ENCODE measurements at regions not wholly inside any gene's neighbourhood (a gene's known extent, or its start where the extent isn't known, plus 50 kb on each side); places are given as distances from the start of the nearest gene placed in this dataset.

DNA sequence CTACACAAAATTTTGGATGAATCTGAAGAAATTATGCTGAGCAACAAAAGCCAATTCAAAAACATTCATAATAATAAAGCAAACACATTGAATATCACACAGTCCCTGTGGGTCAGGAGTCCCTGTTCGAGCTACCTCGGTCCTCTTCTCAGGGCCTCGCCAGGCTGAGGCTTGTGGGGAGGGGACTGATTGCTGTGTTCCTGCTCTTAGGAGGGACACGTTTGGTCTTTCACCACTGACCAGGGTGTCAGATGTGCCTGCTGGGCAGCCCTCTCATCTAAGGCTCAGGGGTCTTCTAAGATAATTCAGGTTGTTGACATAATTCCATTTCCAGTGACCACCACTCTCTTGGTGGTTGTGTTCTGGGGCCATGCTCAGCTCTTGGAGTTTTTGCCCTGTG is 233.8 kb upstream of the PPP2R2D start:
- Histone ChIP-seq H3K9me3 (peaks cover 4% of the 10 kb centered on the region), H3K36me3 (no peaks in the 10 kb centered on the region), H3K27me3 (peaks cover 4% of the 10 kb centered on the region), H3K4me1 (no peaks in the 10 kb centered on the region), H3K4me3 (no peak overlapping the region), H3K27ac (no peak overlapping the region)
- TF ChIP-seq EP300 (IDR thresholded peaks at IDR 0.05) (no peak), POLR2AphosphoS5 (IDR thresholded peaks at IDR 0.05) (no peak), POLR2A (IDR thresholded peaks at IDR 0.05) (no peak)
- TF ChIP-seq, protein P1, sequence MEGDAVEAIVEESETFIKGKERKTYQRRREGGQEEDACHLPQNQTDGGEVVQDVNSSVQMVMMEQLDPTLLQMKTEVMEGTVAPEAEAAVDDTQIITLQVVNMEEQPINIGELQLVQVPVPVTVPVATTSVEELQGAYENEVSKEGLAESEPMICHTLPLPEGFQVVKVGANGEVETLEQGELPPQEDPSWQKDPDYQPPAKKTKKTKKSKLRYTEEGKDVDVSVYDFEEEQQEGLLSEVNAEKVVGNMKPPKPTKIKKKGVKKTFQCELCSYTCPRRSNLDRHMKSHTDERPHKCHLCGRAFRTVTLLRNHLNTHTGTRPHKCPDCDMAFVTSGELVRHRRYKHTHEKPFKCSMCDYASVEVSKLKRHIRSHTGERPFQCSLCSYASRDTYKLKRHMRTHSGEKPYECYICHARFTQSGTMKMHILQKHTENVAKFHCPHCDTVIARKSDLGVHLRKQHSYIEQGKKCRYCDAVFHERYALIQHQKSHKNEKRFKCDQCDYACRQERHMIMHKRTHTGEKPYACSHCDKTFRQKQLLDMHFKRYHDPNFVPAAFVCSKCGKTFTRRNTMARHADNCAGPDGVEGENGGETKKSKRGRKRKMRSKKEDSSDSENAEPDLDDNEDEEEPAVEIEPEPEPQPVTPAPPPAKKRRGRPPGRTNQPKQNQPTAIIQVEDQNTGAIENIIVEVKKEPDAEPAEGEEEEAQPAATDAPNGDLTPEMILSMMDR (IDR thresholded peaks at IDR 0.05), result no peak
- peak in 1 of 2 donors; percentile 5 for DNase-seq (ENCODE audit: low spot score in 2 of 2)
- WGBS, result 90% methylated on average over 4 of the region's 4 CpGs

DNA sequence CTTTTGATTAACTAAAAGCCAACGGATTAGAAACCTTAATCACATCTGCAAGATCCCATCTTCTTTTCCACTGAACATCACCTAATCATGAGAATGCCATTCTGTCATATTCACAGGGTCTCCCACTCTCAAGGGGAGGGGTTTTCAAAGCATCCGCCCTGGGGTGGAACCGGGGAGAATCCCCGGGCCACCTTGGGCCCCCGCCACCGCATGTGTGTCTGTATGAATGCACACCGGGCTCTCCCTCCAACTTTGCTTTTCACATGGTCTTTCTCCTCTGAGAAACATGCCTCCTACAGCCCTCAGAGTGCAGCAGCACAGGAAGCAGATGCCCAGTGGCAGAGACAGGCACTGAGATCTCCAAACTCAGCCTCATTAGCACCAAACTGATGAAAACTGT is 233.2 kb upstream of the PPP2R2D start:
- H3K36me3 ChIP-seq, result no peaks in the 10 kb centered on the region
- H3K4me1 ChIP-seq, result no peaks in the 10 kb centered on the region
- H3K27me3 ChIP-seq, result peaks cover 4% of the 10 kb centered on the region
- peaks cover 4% of the 10 kb centered on the region for H3K9me3 ChIP-seq
- DNase-seq (ENCODE audit: low spot score in 2 of 2), result peak in 1 of 2 donors; percentile 16
- 71% methylated on average over 7 of the region's 7 CpGs for WGBS
- no peak for TF ChIP-seq POLR2AphosphoS5 (IDR thresholded peaks at IDR 0.05)
- TF ChIP-seq, protein P1 (IDR thresholded peaks at IDR 0.05), result no peak
- no peak for TF ChIP-seq EP300 (IDR thresholded peaks at IDR 0.05)
- no peak for TF ChIP-seq POLR2A (IDR thresholded peaks at IDR 0.05)
- H3K4me3 ChIP-seq, result no peak overlapping the region
- no peak overlapping the region for H3K27ac ChIP-seq

DNA sequence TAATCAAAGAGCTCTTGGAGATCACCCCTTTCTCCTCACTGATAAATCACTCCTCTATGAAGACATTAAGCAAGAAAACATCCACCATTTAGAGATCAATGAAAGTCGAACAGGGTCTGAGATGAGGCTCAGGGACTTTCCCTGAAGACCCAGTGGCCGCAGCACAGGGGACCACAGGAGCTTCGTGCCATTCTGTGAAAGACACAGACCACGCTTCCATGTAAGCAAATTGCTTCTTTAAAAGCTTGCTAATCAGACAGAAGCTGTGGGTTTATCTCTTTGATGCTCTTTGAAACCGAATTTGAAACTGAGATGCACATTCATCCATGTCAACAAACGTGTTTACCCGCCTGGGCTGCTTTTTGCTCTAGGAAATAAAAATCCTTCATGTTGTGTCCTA is 231.9 kb upstream of the PPP2R2D start:
- Histone ChIP-seq H3K27ac (no peak overlapping the region), H3K36me3 (no peaks in the 10 kb centered on the region), H3K4me3 (no peak overlapping the region), H3K4me1 (no peaks in the 10 kb centered on the region), H3K27me3 (peaks cover 4% of the 10 kb centered on the region), H3K9me3 (peaks cover 4% of the 10 kb centered on the region)
- TF ChIP-seq, protein P1 (IDR thresholded peaks at IDR 0.05), result no peak
- TF ChIP-seq POLR2AphosphoS5 (IDR thresholded peaks at IDR 0.05) (no peak), POLR2A (IDR thresholded peaks at IDR 0.05) (no peak), EP300 (IDR thresholded peaks at IDR 0.05) (no peak)
- DNase-seq (ENCODE audit: low spot score in 2 of 2), result peak in 1 of 2 donors; percentile 9
- WGBS, result 57% methylated on average over 7 of the region's 7 CpGs

DNA sequence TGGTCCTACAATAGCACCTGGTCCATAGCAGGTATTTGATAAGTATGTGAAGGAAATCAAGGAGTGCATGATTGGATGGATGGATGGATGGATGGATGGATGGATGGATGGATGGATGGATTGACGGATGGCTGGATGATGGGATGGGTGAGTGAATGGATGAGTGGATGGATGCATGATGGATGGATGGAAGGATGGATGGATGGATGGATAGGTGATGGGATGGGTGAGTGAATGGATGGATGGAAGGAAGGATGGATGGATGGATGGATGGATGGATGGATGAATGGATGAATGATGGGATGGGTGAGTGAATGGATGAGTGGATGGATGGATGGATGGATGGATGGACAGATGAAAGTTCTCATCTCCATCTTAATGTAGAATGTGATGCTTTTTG is 231.0 kb upstream of the PPP2R2D start:
- H3K4me1 ChIP-seq, result no peaks in the 10 kb centered on the region
- H3K36me3 ChIP-seq, result no peaks in the 10 kb centered on the region
- H3K27ac ChIP-seq, result no peak overlapping the region
- 94% methylated on average over 1 of the region's 1 CpG for WGBS
- no peaks in the 10 kb centered on the region for H3K9me3 ChIP-seq
- TF ChIP-seq POLR2AphosphoS5 (IDR thresholded peaks at IDR 0.05) (no peak), POLR2A (IDR thresholded peaks at IDR 0.05) (no peak), EP300 (IDR thresholded peaks at IDR 0.05) (no peak)
- TF ChIP-seq, protein P1 (IDR thresholded peaks at IDR 0.05), result no peak
- no peak overlapping the region for H3K4me3 ChIP-seq
- peaks cover 4% of the 10 kb centered on the region for H3K27me3 ChIP-seq
- DNase-seq (ENCODE audit: low spot score in 2 of 2), result no peak

DNA sequence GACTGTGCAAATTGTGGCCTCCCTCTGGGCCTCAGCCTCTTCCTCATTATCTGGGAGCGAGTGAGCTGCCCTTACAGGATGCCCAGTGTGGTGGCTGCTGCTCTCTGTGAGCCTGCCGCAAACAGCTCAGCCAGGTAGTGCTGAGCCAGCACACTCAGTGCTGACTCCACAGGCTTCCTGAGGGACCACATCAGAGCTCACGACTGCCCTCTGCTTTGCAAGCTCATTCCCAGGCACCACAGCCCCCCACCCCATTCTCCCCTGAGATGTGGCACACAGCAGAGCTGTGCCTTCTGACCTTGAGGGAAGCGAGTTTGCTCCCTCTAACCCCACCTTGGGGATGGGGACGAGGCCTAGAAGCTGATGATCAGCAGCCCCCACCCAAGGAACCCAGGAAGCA is 230.5 kb upstream of the PPP2R2D start:
- Histone ChIP-seq H3K27ac (no peak overlapping the region), H3K4me1 (no peaks in the 10 kb centered on the region), H3K27me3 (peaks cover 4% of the 10 kb centered on the region), H3K9me3 (no peaks in the 10 kb centered on the region), H3K4me3 (no peak overlapping the region), H3K36me3 (no peaks in the 10 kb centered on the region)
- WGBS, result 71% methylated on average over 5 of the region's 5 CpGs
- no peak for TF ChIP-seq EP300 (IDR thresholded peaks at IDR 0.05)
- TF ChIP-seq POLR2A (IDR thresholded peaks at IDR 0.05), result no peak
- TF ChIP-seq, protein P1 (IDR thresholded peaks at IDR 0.05), result no peak
- TF ChIP-seq POLR2AphosphoS5 (IDR thresholded peaks at IDR 0.05), result no peak
- DNase-seq (ENCODE audit: low spot score in 2 of 2), result peak in 1 of 2 donors; percentile 13

Measured in suprapubic skin (tissue), 4 donors.